HCT116 (cell line): ENCODE measurements at regions not wholly inside any gene's neighbourhood (a gene's known extent, or its start where the extent isn't known, plus 50 kb on each side); places are given as distances from the start of the nearest gene placed in this dataset.

Source experiments
- ATF3 ChIP-seq: IDR thresholded peaks from 2 replicates; pipeline ENCODE4 v1.6.1; 2012
- CBX3 ChIP-seq: IDR thresholded peaks from 2 replicates; pipeline ENCODE4 v1.6.1; 2012; ENCODE audit warnings: low read depth
- CEBPB ChIP-seq: IDR thresholded peaks from 2 replicates; pipeline ENCODE4 v1.6.1; 2012; ENCODE audit warnings: low read depth
- CTCF ChIP-seq, 3 experiments: fragments of 200-600 bp in 1 of 3; sonication (generic) in 1 of 3; IDR thresholded peaks in 2 of 3; conservative IDR thresholded peaks in 1 of 3; 2 replicates each; pipeline ENCODE4 v1.5.1; 2012 to 2017; ENCODE audit warnings: low read depth in 2 of 3, low read length in 2 of 3, antibody characterized with exemption in 1 of 3, borderline replicate concordance in 1 of 3, control low read depth in 1 of 3, mild to moderate bottlenecking in 1 of 3, mixed read lengths in 1 of 3, mixed run types in 1 of 3, moderate library complexity in 1 of 3; ENCODE audit not compliant: insufficient read depth in 1 of 3
- EZH2 ChIP-seq: fragments of 200-600 bp; sonication (generic); IDR thresholded peaks from 2 replicates; pipeline ENCODE4 v1.6.1; 2017; ENCODE audit warnings: antibody characterized with exemption, mixed run types
- JUND ChIP-seq: IDR thresholded peaks from 2 replicates; pipeline ENCODE4 v1.6.1; 2012
- MAX ChIP-seq: IDR thresholded peaks from 2 replicates; pipeline ENCODE4 v1.6.1; 2012
- POLR2A ChIP-seq: IDR thresholded peaks from 2 replicates; pipeline ENCODE4 v1.7.0; 2011; ENCODE audit warnings: borderline replicate concordance; ENCODE audit not compliant: insufficient read depth, insufficient read length; ENCODE audit errors: extremely low read depth
- POLR2AphosphoS5 ChIP-seq: IDR thresholded peaks from 2 replicates; pipeline ENCODE4 v1.6.1; 2011; ENCODE audit warnings: mild to moderate bottlenecking, low read depth, low read length, moderate library complexity
- REST ChIP-seq: IDR thresholded peaks from 2 replicates; pipeline ENCODE4 v1.6.1; 2012; ENCODE audit warnings: low read depth
- SIN3A ChIP-seq: IDR thresholded peaks from 2 replicates; pipeline ENCODE4 v1.6.1; 2012; ENCODE audit warnings: low read depth
- SP1 ChIP-seq: IDR thresholded peaks from 2 replicates; pipeline ENCODE4 v1.6.1; 2012; ENCODE audit warnings: low read depth
- TCF7L2 ChIP-seq: IDR thresholded peaks from 2 replicates; pipeline ENCODE4 v1.7.0; 2011; ENCODE audit warnings: borderline replicate concordance, inconsistent platforms; ENCODE audit not compliant: insufficient read depth, insufficient read length; ENCODE audit errors: extremely low read depth

GRCh38 chr3:59374818-59375211, 325.0 kb upstream of the CFAP20DC start:
- TF ChIP-seq CTCF (IDR thresholded peaks at IDR 0.05 in 2 of 3, conservative IDR thresholded peaks at IDR 0.05 in 1 of 3; ENCODE audit: borderline replicate concordance in 1 of 3, insufficient read depth in 1 of 3, low read depth in 2 of 3, low read length in 2 of 3) (no peak), REST (no peak), POLR2AphosphoS5 (no peak), TCF7L2 (no peak), MAX (no peak), CBX3 (no peak), SP1 (no peak), POLR2A (no peak), CEBPB (no peak), SIN3A (no peak), JUND (no peak), EZH2 (no peak), ATF3 (no peak)
